ENCODE measurements at regions not wholly inside any gene's neighbourhood (a gene's known extent, or its start where the extent isn't known, plus 50 kb on each side); places are given as distances from the start of the nearest gene placed in this dataset.
A peak's percentile ranks its signal among the peaks of the same experiment; 100 is the strongest.

- DNase-seq = no peak
These were observed 409.3 kb upstream of the CPEB2 start for GRCh38 chr4:14592950-14593349.

- no peak for DNase-seq
These were observed 406.3 kb upstream of the CPEB2 start for GRCh38 chr4:14596028-14596427.

GRCh38 chr4:14596437-14596836, 405.8 kb upstream of the CPEB2 start:
- DNase-seq = no peak

- no peak for DNase-seq
These were observed 405.4 kb upstream of the CPEB2 start for GRCh38 chr4:14596904-14597303.

- DNase-seq = no peak
These were observed 400.1 kb upstream of the CPEB2 start for GRCh38 chr4:14602206-14602605.

GRCh38 chr4:14607001-14607400, 395.3 kb upstream of the CPEB2 start:
- DNase-seq = no peak

- peak; percentile 7 for DNase-seq
These were observed 394.7 kb upstream of the CPEB2 start for GRCh38 chr4:14607578-14607977.

GRCh38 chr4:14608630-14609029, 393.7 kb upstream of the CPEB2 start:
- no peak for DNase-seq

GRCh38 chr4:14614840-14615239, 387.4 kb upstream of the CPEB2 start:
- DNase-seq = no peak

GRCh38 chr4:14615671-14616070, 386.6 kb upstream of the CPEB2 start:
- DNase-seq = no peak

- no peak for DNase-seq
These were observed 381.6 kb upstream of the CPEB2 start for GRCh38 chr4:14620567-14621141.

- no peak for DNase-seq
These were observed 380.4 kb upstream of the CPEB2 start for GRCh38 chr4:14621731-14622463.

- DNase-seq = no peak
These were observed 375.2 kb upstream of the CPEB2 start for GRCh38 chr4:14627038-14627437.

GRCh38 chr4:14631806-14632440, 370.4 kb upstream of the CPEB2 start:
- no peak for DNase-seq

- no peak for DNase-seq
These were observed 365.7 kb upstream of the CPEB2 start for GRCh38 chr4:14636563-14636962.

- no peak for DNase-seq
These were observed 361.8 kb upstream of the CPEB2 start for GRCh38 chr4:14640476-14640875.

- no peak for DNase-seq
These were observed 360.4 kb upstream of the CPEB2 start for GRCh38 chr4:14641871-14642270.

- DNase-seq = no peak
These were observed 357.6 kb upstream of the CPEB2 start for GRCh38 chr4:14644580-14645282.

GRCh38 chr4:14646831-14647230, 355.4 kb upstream of the CPEB2 start:
- no peak for DNase-seq

GRCh38 chr4:14650127-14650526, 352.2 kb upstream of the CPEB2 start:
- DNase-seq = no peak

- DNase-seq = no peak
These were observed 349.8 kb upstream of the CPEB2 start for GRCh38 chr4:14652522-14652921.

- DNase-seq = no peak
These were observed 348.9 kb upstream of the CPEB2 start for GRCh38 chr4:14653338-14653737.

- DNase-seq = no peak
These were observed 343.0 kb upstream of the CPEB2 start for GRCh38 chr4:14659286-14659685.

GRCh38 chr4:14667624-14668151, 334.6 kb upstream of the CPEB2 start:
- no peak for DNase-seq
